C4-2B (cell line): ENCODE measurements at regions not wholly inside any gene's neighbourhood (a gene's known extent, or its start where the extent isn't known, plus 50 kb on each side); places are given as distances from the start of the nearest gene placed in this dataset.

ENCODE experiments used
- ZFX ChIP-seq: fragments of 450-650 bp; IDR thresholded peaks from 2 replicates; pipeline ENCODE4 v1.6.1; 2017
- TF ChIP-seq, protein P1 (sequence below): fragments of 450-650 bp; conservative IDR thresholded peaks from 2 replicates; pipeline ENCODE4 v1.5.1; 2017; ENCODE audit warnings: mild to moderate bottlenecking

DNA sequence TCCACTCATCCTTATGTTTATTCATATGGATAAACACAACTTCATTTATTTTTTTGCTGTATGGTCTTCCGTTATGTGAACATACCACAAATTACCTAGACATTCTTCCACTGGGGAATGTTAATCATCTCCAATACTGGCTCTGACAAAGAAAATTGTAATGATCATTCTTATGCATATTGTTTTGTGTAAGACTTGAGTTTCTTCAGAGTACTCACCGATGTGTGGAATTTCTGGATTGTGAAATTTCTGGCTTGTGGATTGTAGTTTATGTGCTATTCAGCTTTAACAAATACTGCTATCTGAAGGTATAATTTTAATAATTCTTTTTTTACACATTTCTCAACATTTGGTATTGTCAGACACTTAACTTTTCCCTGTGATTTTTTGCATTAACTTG, 212.2 kb upstream of the THUMPD2 start:
- TF ChIP-seq, protein P1, sequence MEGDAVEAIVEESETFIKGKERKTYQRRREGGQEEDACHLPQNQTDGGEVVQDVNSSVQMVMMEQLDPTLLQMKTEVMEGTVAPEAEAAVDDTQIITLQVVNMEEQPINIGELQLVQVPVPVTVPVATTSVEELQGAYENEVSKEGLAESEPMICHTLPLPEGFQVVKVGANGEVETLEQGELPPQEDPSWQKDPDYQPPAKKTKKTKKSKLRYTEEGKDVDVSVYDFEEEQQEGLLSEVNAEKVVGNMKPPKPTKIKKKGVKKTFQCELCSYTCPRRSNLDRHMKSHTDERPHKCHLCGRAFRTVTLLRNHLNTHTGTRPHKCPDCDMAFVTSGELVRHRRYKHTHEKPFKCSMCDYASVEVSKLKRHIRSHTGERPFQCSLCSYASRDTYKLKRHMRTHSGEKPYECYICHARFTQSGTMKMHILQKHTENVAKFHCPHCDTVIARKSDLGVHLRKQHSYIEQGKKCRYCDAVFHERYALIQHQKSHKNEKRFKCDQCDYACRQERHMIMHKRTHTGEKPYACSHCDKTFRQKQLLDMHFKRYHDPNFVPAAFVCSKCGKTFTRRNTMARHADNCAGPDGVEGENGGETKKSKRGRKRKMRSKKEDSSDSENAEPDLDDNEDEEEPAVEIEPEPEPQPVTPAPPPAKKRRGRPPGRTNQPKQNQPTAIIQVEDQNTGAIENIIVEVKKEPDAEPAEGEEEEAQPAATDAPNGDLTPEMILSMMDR, result no peak
- TF ChIP-seq ZFX, result no peak
